Upper lobe of left lung (tissue), 4 donors: ENCODE measurements at regions not wholly inside any gene's neighbourhood (a gene's known extent, or its start where the extent isn't known, plus 50 kb on each side); places are given as distances from the start of the nearest gene placed in this dataset.

Experiments
- EP300 ChIP-seq, 4 donors: sonication (generic); formaldehyde crosslinking; IDR thresholded peaks; one replicate each; pipeline ENCODE4 v1.5.1; 2017; ENCODE audit warnings: antibody characterized with exemption in 4 of 4, control low read depth in 2 of 4
- POLR2A ChIP-seq, 4 donors: fragments of 450-650 bp; IDR thresholded peaks; one replicate each; pipeline ENCODE4 v1.5.1; 2016 to 2017; ENCODE audit warnings: antibody characterized with exemption in 4 of 4, mild to moderate bottlenecking in 2 of 4
- TF ChIP-seq, protein P1 (sequence below), 6 experiments: fragments of 450-650 bp in 4 of 6; fragments of 200-600 bp in 2 of 6; sonication (generic) in 2 of 6; IDR thresholded peaks; one replicate each; pipeline ENCODE4 v1.5.1; 2016 to 2019; ENCODE audit warnings: antibody characterized with exemption in 6 of 6

DNA sequence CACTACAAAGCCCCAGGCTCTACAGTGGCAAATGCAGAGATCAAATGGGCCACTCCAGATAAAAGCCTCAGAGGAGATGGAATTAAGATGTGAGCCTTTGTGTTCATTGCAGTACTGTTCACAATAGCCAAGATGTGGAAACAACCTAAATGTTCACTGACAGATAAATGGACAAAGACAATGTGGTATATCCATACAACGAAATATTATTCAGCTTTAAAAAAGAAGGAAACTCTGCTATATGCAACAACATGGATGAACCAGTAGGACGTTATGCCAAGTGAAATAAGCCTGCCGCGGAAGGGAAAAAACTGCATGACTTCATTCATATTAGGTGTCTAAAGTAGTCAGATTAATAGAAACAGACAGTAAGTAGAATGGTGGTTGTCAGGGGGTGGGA, 170.5 kb upstream of the TBX20 start:
- TF ChIP-seq, protein P1, sequence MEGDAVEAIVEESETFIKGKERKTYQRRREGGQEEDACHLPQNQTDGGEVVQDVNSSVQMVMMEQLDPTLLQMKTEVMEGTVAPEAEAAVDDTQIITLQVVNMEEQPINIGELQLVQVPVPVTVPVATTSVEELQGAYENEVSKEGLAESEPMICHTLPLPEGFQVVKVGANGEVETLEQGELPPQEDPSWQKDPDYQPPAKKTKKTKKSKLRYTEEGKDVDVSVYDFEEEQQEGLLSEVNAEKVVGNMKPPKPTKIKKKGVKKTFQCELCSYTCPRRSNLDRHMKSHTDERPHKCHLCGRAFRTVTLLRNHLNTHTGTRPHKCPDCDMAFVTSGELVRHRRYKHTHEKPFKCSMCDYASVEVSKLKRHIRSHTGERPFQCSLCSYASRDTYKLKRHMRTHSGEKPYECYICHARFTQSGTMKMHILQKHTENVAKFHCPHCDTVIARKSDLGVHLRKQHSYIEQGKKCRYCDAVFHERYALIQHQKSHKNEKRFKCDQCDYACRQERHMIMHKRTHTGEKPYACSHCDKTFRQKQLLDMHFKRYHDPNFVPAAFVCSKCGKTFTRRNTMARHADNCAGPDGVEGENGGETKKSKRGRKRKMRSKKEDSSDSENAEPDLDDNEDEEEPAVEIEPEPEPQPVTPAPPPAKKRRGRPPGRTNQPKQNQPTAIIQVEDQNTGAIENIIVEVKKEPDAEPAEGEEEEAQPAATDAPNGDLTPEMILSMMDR (IDR thresholded peaks at IDR 0.05) = no peak
- TF ChIP-seq EP300 (IDR thresholded peaks at IDR 0.05) = no peak
- no peak for TF ChIP-seq POLR2A (IDR thresholded peaks at IDR 0.05)
